ENCODE measurements at regions not wholly inside any gene's neighbourhood (a gene's known extent, or its start where the extent isn't known, plus 50 kb on each side); places are given as distances from the start of the nearest gene placed in this dataset.

- no peak for DNase-seq (ENCODE audit: low read depth)
- H3K4me3 ChIP-seq (ENCODE audit: low read length), result no peak overlapping the region
- no peak for TF ChIP-seq CTCF (conservative IDR thresholded peaks at IDR 0.05; ENCODE audit: low read depth, low read length)
Observed at GRCh38 chr10:52609626-52610240, 162.9 kb downstream of the MBL2 start.

DNA sequence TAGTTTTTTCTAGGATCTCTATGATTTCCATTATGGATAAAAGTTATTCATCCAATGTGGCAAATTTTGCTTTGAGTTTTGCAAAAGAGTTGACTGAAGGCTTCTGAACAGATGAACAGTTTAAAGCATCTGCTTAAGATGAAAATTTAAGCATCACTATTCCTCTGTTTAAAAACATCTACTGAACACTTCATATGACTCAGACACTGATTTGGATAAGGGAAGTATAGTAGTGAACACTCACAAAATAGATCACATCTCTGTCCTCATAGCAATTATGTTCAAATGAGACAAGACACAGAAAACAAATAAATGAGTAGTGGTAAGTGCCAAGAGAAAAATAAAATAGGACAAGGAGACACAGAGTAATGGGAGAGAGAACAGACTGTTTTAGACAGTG lies 157.3 kb downstream of the MBL2 start:
- H3K4me3 ChIP-seq (ENCODE audit: low read length), result no peak overlapping the region
- no peak for DNase-seq (ENCODE audit: low read depth)
- no peak for TF ChIP-seq CTCF (conservative IDR thresholded peaks at IDR 0.05; ENCODE audit: low read depth, low read length)

GRCh38 chr10:52615756-52616394 lies 156.7 kb downstream of the MBL2 start:
- no peak for DNase-seq (ENCODE audit: low read depth)
- no peak for TF ChIP-seq CTCF (conservative IDR thresholded peaks at IDR 0.05; ENCODE audit: low read depth, low read length)
- no peak overlapping the region for H3K4me3 ChIP-seq (ENCODE audit: low read length)

DNA sequence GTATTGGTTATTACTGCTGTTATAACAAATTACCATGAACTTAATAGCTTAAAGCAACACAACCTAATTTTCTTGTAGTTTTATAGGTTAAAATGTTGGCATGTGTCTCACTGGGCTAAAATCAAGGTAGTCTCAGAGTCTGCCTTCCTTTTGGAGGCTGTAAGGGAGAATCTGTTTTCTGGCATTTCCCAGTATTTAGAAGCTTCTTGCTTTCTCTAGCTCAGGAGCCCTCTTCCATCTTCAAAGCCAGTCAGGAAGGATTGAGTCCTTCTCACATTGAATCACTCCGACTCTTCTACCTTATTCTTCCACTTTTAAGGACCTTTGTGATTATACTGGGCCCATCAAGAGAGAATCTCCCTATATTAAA lies 156.2 kb downstream of the MBL2 start:
- no peak for TF ChIP-seq CTCF (conservative IDR thresholded peaks at IDR 0.05; ENCODE audit: low read depth, low read length)
- H3K4me3 ChIP-seq (ENCODE audit: low read length), result no peak overlapping the region
- no peak for DNase-seq (ENCODE audit: low read depth)

- H3K4me3 ChIP-seq (ENCODE audit: low read length), result no peak overlapping the region
- no peak for TF ChIP-seq CTCF (conservative IDR thresholded peaks at IDR 0.05; ENCODE audit: low read depth, low read length)
- no peak for DNase-seq (ENCODE audit: low read depth)
Observed at GRCh38 chr10:52617346-52617745, 155.2 kb downstream of the MBL2 start.

DNA sequence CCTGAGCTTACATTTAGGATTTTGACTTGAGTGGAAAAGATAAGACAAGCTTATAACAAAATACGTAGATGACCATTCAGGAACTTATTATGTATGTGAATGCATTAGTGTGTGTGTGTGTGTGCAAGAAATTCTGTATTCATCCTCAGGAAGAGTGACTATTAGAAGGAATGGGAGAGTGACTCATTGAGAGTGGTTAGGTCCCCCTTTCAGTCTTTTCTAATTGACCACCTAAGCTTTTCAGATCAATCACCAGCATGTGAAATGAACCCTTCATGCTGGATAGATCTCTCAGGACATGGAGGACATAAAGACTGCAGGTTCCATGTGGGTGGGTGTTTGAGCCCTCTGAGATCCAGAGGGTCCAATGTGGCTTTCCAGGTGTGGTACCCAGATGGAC lies 153.5 kb downstream of the MBL2 start:
- H3K4me3 ChIP-seq (ENCODE audit: low read length), result no peak overlapping the region
- DNase-seq (ENCODE audit: low read depth), result no peak
- no peak for TF ChIP-seq CTCF (conservative IDR thresholded peaks at IDR 0.05; ENCODE audit: low read depth, low read length)

DNA sequence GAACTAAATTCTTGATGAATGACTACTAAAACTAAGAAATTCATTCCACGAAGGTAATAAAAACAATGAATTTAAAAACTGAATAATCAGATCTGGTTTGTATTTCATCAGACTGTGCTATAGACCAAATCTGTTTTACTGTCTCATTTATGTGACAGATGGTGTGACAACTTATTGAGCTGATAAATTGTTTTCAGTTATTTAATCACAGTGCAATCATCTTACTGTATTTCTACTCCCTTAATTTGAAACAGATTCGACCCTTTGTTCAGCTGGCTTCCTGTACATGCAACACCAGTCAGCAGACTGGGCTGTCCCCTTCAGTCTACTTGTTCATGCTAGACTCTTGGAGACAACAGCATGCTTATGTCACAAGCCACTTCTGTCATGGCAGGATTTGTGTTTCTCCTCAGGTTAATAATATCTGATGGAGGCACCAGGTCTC lies 150.9 kb downstream of the MBL2 start:
- DNase-seq (ENCODE audit: low read depth), result no peak
- no peak for TF ChIP-seq CTCF (conservative IDR thresholded peaks at IDR 0.05; ENCODE audit: low read depth, low read length)
- H3K4me3 ChIP-seq (ENCODE audit: low read length), result no peak overlapping the region
